ENCODE measurements at regions not wholly inside any gene's neighbourhood (a gene's known extent, or its start where the extent isn't known, plus 50 kb on each side); places are given as distances from the start of the nearest gene placed in this dataset.

- H3K4me3 ChIP-seq: no peak overlapping the region
- H3K27me3 ChIP-seq: peaks cover 0 to 8% (median 0%) of the 10 kb centered on the region in 9 donors
- peaks cover 0 to 3% (median 0%) of the 10 kb centered on the region in 12 donors for H3K9me3 ChIP-seq
- H3K4me1 ChIP-seq: no peaks in the 10 kb centered on the region
- no peak overlapping the region for H3K27ac ChIP-seq
- DNase-seq (no peak), ATAC-seq (no peak)
- WGBS, 4 donors: 30 to 37% (median 32%) methylated on average over 9 of the region's 9 CpGs
- TF ChIP-seq, protein P1, sequence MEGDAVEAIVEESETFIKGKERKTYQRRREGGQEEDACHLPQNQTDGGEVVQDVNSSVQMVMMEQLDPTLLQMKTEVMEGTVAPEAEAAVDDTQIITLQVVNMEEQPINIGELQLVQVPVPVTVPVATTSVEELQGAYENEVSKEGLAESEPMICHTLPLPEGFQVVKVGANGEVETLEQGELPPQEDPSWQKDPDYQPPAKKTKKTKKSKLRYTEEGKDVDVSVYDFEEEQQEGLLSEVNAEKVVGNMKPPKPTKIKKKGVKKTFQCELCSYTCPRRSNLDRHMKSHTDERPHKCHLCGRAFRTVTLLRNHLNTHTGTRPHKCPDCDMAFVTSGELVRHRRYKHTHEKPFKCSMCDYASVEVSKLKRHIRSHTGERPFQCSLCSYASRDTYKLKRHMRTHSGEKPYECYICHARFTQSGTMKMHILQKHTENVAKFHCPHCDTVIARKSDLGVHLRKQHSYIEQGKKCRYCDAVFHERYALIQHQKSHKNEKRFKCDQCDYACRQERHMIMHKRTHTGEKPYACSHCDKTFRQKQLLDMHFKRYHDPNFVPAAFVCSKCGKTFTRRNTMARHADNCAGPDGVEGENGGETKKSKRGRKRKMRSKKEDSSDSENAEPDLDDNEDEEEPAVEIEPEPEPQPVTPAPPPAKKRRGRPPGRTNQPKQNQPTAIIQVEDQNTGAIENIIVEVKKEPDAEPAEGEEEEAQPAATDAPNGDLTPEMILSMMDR (IDR thresholded peaks at IDR 0.05): no peak
- TF ChIP-seq POLR2A (IDR thresholded peaks at IDR 0.05): no peak
- H3K36me3 ChIP-seq: no peaks in the 10 kb centered on the region
- intact Hi-C loops (cut with DNase I): no loop called here
Measured at GRCh38 chr2:21356086-21356856, 232.5 kb downstream of the TDRD15 start.

DNA sequence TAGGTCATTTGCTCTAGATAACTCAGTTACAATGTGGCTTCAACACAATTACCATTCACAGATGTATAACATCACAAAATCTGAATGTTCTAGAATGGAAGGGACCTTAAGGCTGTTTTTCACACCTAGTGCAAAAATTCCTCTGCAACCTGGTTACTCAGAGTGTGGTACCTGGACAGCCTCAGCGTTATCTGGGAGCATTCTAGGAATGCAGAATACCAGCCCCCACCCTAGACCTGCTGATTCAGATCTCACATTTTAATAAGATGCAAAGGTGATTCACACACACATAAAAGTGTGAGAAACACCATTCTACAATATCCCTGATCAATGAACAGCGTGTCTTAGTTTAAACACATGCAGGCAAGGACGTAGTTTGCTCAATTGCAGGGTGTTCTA is 233.1 kb downstream of the TDRD15 start:
- no peaks in the 10 kb centered on the region for H3K36me3 ChIP-seq
- intact Hi-C loops (cut with DNase I): no loop called here
- H3K4me3 ChIP-seq: no peak overlapping the region
- WGBS, 4 donors: 75 to 85% (median 83%) methylated on average over 3 of the region's 3 CpGs
- DNase-seq: no peak
- H3K4me1 ChIP-seq: no peaks in the 10 kb centered on the region
- TF ChIP-seq POLR2A (IDR thresholded peaks at IDR 0.05): no peak
- TF ChIP-seq, protein P1 (IDR thresholded peaks at IDR 0.05): no peak
- H3K27ac ChIP-seq: no peak overlapping the region
- peaks cover 0 to 3% (median 0%) of the 10 kb centered on the region in 12 donors for H3K9me3 ChIP-seq
- peaks cover 0 to 8% (median 0%) of the 10 kb centered on the region in 9 donors for H3K27me3 ChIP-seq
- no peak for ATAC-seq

GRCh38 chr2:21358976-21359375 is 235.2 kb downstream of the TDRD15 start:
- WGBS, 4 donors: 85 to 91% (median 89%) methylated on average over 2 of the region's 2 CpGs
- no peaks in the 10 kb centered on the region for H3K4me1 ChIP-seq
- TF ChIP-seq POLR2A (IDR thresholded peaks at IDR 0.05): no peak
- TF ChIP-seq, protein P1 (IDR thresholded peaks at IDR 0.05): no peak
- no peak overlapping the region for H3K4me3 ChIP-seq
- H3K27me3 ChIP-seq: peaks cover 0 to 8% (median 0%) of the 10 kb centered on the region in 9 donors
- H3K27ac ChIP-seq: no peak overlapping the region
- intact Hi-C loops (cut with DNase I): no loop called here
- peaks cover 0 to 3% (median 0%) of the 10 kb centered on the region in 12 donors for H3K9me3 ChIP-seq
- no peak for DNase-seq
- no peaks in the 10 kb centered on the region for H3K36me3 ChIP-seq
- ATAC-seq: no peak

DNA sequence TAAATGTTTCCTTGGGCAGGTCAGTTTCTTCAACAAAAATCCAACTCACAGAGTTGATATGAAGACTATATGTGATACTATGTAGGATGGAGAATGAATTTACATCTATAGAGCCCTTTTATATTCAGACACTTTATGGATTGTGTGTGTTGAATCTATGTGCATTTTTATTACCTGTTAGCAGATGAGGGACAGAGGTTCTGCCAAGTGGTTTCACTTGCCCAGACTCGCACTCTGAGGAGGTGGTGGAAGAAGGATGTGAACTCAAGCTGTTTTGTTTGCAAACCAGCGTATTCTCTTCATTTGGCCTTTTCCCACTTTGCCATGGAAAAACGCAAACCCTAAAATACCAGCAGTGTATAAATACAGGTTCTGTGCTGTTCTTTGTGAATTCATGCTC is 237.6 kb downstream of the TDRD15 start:
- Histone ChIP-seq H3K4me3 (no peak overlapping the region), H3K27me3 (peaks cover 0 to 5% (median 0%) of the 10 kb centered on the region in 9 donors), H3K27ac (no peak overlapping the region), H3K36me3 (no peaks in the 10 kb centered on the region), H3K4me1 (no peaks in the 10 kb centered on the region), H3K9me3 (no peaks in the 10 kb centered on the region)
- intact Hi-C loops (cut with DNase I): no loop called here
- DNase-seq (no peak), ATAC-seq (no peak)
- WGBS, 4 donors: 92 to 96% (median 95%) methylated on average over 3 of the region's 3 CpGs
- no peak for TF ChIP-seq POLR2A (IDR thresholded peaks at IDR 0.05)
- TF ChIP-seq, protein P1 (IDR thresholded peaks at IDR 0.05): no peak

All from heart left ventricle (tissue), 16 donors.